ENCODE measurements at regions not wholly inside any gene's neighbourhood (a gene's known extent, or its start where the extent isn't known, plus 50 kb on each side); places are given as distances from the start of the nearest gene placed in this dataset.
"Not testable (repeated sequence)": the region's sequence is repeated elsewhere in the genome, so short reads cannot be mapped to it uniquely, and the experiment has no call there.

DNA sequence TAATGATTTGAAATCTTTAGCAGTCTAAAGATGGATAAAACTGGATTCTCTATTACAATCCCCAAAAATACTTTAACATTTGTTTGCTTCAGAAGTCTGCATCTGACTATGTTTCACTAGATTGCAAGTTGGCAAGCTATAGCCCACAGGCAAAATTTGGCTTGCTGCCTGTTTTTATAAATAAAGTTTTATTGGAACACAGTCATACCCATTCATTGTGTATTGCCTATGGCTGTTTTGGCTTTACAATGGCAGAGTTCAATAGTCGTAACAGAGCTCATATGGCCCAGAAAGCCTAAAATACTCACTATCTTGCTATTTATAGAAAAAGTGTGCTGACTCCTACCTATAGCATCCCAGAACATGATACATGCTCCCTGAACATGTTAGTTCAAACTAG is 89.0 kb upstream of the GPR141 start:
- DNase-seq (ENCODE audit: low read depth): no peak
- H3K27me3 ChIP-seq (ENCODE audit: control insufficient read depth, insufficient read depth, low read length): no peaks in the 10 kb centered on the region
- H3K36me3 ChIP-seq (ENCODE audit: control insufficient read depth, insufficient read depth, low read length): no peaks in the 10 kb centered on the region
- TF ChIP-seq, protein P1, sequence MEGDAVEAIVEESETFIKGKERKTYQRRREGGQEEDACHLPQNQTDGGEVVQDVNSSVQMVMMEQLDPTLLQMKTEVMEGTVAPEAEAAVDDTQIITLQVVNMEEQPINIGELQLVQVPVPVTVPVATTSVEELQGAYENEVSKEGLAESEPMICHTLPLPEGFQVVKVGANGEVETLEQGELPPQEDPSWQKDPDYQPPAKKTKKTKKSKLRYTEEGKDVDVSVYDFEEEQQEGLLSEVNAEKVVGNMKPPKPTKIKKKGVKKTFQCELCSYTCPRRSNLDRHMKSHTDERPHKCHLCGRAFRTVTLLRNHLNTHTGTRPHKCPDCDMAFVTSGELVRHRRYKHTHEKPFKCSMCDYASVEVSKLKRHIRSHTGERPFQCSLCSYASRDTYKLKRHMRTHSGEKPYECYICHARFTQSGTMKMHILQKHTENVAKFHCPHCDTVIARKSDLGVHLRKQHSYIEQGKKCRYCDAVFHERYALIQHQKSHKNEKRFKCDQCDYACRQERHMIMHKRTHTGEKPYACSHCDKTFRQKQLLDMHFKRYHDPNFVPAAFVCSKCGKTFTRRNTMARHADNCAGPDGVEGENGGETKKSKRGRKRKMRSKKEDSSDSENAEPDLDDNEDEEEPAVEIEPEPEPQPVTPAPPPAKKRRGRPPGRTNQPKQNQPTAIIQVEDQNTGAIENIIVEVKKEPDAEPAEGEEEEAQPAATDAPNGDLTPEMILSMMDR (IDR thresholded peaks at IDR 0.05; ENCODE audit: insufficient read depth, low read length, poor library complexity, severe bottlenecking): no peak
- no peak overlapping the region for H3K4me3 ChIP-seq (ENCODE audit: low read depth, low read length)

DNA sequence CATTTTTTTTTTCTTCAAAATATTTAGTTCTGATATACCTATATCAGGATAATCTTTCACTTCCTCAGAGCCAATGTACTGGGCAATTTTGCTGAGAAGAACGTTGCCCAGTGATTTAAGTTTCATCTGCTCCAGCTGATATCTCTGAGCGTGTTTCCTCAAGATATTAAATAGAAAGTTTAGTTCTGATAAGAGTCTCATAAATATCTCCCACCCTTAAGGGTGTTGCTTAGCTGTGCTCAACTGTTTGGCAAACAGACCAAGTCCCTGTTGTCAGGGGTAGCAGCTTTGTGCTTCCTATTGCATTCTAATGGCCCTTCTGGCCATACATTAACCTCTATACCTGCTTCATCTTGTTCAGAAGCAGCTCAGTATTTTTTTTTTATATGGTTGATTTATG is 84.7 kb upstream of the GPR141 start:
- no peak for DNase-seq (ENCODE audit: low read depth)

DNA sequence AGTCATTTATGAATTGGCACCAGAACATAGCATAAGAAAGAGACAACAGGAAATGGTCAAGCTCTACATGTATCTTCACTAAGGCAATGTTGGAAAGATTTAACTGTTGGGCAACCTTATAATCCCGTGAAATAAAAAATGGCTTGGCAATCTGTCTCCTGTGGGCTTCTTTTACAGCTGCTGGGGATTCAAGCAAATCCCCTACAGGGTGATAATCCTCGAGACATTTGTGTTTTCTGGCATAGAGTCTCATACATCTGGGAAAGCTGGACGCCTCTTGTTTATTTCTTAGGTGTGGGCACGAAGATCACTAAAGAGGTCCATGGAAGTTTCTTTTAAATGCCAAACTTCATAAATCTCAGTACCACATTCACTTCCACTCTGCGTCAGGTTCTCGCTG is 82.2 kb upstream of the GPR141 start:
- Histone ChIP-seq H3K27me3 (ENCODE audit: control insufficient read depth, insufficient read depth, low read length) (no peaks in the 10 kb centered on the region), H3K36me3 (ENCODE audit: control insufficient read depth, insufficient read depth, low read length) (no peaks in the 10 kb centered on the region), H3K4me3 (ENCODE audit: low read depth, low read length) (no peak overlapping the region)
- TF ChIP-seq, protein P1 (IDR thresholded peaks at IDR 0.05; ENCODE audit: insufficient read depth, low read length, poor library complexity, severe bottlenecking): no peak
- DNase-seq (ENCODE audit: low read depth): no peak

More for the DNA sequence above, 84.7 kb upstream of the GPR141 start:
- Histone ChIP-seq H3K36me3 (ENCODE audit: control insufficient read depth, insufficient read depth, low read length) (no peaks in the 10 kb centered on the region), H3K4me3 (ENCODE audit: low read depth, low read length) (no peak overlapping the region), H3K27me3 (ENCODE audit: control insufficient read depth, insufficient read depth, low read length) (no peaks in the 10 kb centered on the region)
- TF ChIP-seq, protein P1 (IDR thresholded peaks at IDR 0.05; ENCODE audit: insufficient read depth, low read length, poor library complexity, severe bottlenecking): no peak

DNA sequence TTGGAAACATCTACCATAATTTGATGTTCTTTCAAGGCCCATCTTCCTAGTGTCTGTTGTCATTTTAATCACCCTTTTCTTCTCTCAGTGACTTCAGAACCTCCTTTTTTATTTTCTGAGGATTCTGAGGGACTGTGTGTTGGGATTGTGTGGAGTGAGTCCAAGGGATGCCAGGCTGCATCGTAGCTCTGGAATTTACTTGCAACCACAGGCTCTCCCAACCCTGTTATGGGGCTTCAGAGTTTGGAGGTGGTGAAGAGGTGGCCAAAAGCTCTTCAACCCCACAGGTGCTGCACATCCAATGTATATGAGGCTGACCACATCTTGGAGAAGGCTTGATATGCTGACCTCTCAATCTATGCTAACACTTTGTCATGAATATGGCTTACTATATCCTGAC is 79.5 kb upstream of the GPR141 start:
- H3K36me3 ChIP-seq (ENCODE audit: control insufficient read depth, insufficient read depth, low read length): no peaks in the 10 kb centered on the region
- H3K4me3 ChIP-seq (ENCODE audit: low read depth, low read length): no peak overlapping the region
- no peak for DNase-seq (ENCODE audit: low read depth)
- no peaks in the 10 kb centered on the region for H3K27me3 ChIP-seq (ENCODE audit: control insufficient read depth, insufficient read depth, low read length)
- TF ChIP-seq, protein P1 (IDR thresholded peaks at IDR 0.05; ENCODE audit: insufficient read depth, low read length, poor library complexity, severe bottlenecking): no peak

DNA sequence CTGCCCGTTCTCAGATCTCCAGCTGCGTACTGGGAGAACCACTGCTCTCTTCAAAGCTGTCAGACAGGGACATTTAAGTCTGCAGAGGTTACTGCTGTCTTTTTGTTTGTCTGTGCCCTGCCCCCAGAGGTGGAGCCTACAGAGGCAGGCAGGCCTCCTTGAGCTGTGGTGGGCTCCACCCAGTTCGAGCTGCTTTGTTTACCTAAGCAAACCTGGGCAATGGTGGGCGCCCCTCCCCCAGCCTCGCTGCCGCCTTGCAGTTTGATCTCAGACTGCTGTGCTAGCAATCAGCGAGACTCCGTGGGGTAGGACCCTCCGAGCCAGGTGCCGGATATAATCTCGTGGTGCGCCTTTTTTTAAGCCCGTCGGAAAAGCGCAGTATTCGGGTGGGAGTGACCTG is 66.2 kb upstream of the GPR141 start:
- H3K27me3 ChIP-seq (ENCODE audit: control insufficient read depth, insufficient read depth, low read length); H3K4me3 ChIP-seq (ENCODE audit: low read depth, low read length); DNase-seq (ENCODE audit: low read depth); H3K36me3 ChIP-seq (ENCODE audit: control insufficient read depth, insufficient read depth, low read length): not testable (repeated sequence)

DNA sequence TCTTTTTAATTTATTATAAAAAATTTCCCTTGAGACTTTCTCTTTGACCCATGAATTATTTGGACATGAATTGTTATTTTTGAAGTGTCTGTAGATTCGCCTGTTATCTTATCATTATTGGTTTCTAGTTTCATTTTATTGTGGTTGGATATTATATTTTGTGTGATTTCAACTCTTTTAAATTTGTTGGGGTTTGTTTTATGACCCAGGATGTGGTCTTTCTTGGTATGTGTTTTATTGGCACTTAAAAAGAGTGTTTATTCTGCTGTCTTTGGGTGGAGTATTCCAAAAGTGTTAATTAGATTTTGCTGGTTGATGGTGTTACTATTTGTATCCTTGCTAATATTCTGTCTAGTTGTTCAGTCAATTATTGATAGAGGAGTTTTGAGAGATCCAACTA is 50.5 kb upstream of the GPR141 start:
- no peak overlapping the region for H3K4me3 ChIP-seq (ENCODE audit: low read depth, low read length)
- no peaks in the 10 kb centered on the region for H3K36me3 ChIP-seq (ENCODE audit: control insufficient read depth, insufficient read depth, low read length)
- TF ChIP-seq, protein P1 (IDR thresholded peaks at IDR 0.05; ENCODE audit: insufficient read depth, low read length, poor library complexity, severe bottlenecking): no peak
- no peaks in the 10 kb centered on the region for H3K27me3 ChIP-seq (ENCODE audit: control insufficient read depth, insufficient read depth, low read length)
- DNase-seq (ENCODE audit: low read depth): no peak

Measured in kidney epithelial cell (primary cell).